Sigmoid colon (tissue), 6 donors: ENCODE measurements at regions not wholly inside any gene's neighbourhood (a gene's known extent, or its start where the extent isn't known, plus 50 kb on each side); places are given as distances from the start of the nearest gene placed in this dataset.

ENCODE experiments used
- DNase-seq: peaks from one replicate; pipeline ENCODE4 v3.0.0-alpha.2; 2019
- H3K27ac ChIP-seq, 4 donors: fragments of 200-600 bp; sonication (generic); one replicate each; pipeline ENCODE4 v1.5.1; 2016 to 2019; ENCODE audit warnings: mild to moderate bottlenecking in 1 of 4
- H3K27me3 ChIP-seq, 3 donors: fragments of 200-600 bp; sonication (generic); one replicate each; pipeline ENCODE4 v1.5.1; 2019; ENCODE audit warnings: mild to moderate bottlenecking in 1 of 3
- H3K36me3 ChIP-seq, 4 donors: fragments of 200-600 bp; sonication (generic); one replicate each; pipeline ENCODE4 v1.5.1; 2016 to 2019
- H3K4me1 ChIP-seq, 4 donors: fragments of 200-600 bp; sonication (generic); one replicate each; pipeline ENCODE4 v1.5.1; 2017 to 2019
- H3K4me3 ChIP-seq, 4 donors: fragments of 200-600 bp; sonication (generic); one replicate each; pipeline ENCODE4 v1.5.1; 2017 to 2019; ENCODE audit warnings: mild to moderate bottlenecking in 2 of 4, moderate library complexity in 1 of 4
- H3K9me3 ChIP-seq, 4 donors: fragments of 200-600 bp in 3 of 4; sonication (generic) in 3 of 4; one replicate each; pipeline versions ENCODE4 v1.5.1 to v1.6.1; 2013 to 2019
- EP300 ChIP-seq, 4 donors: sonication (generic); formaldehyde crosslinking; IDR thresholded peaks; one replicate each; pipeline ENCODE4 v1.6.1; 2017; ENCODE audit warnings: antibody characterized with exemption in 4 of 4
- POLR2A ChIP-seq, 2 donors: fragments of 450-650 bp; IDR thresholded peaks; one replicate each; pipeline ENCODE4 v1.6.1; 2016; ENCODE audit warnings: antibody characterized with exemption in 2 of 2, mild to moderate bottlenecking in 2 of 2, moderate library complexity in 2 of 2
- POLR2AphosphoS5 ChIP-seq, 4 donors: sonication (generic); formaldehyde crosslinking; IDR thresholded peaks; one replicate each; pipeline ENCODE4 v1.6.1; 2017; ENCODE audit warnings: antibody characterized with exemption in 4 of 4
- WGBS, 2 donors: extraction: QIAGEN DNeasy Blood & Tissue Kit; methylation state at CpG; one replicate each; pipeline ENCODE4 v1.1.7; 2013; 5-methylcytosine and 5-hydroxymethylcytosine counted together
- intact Hi-C: fragments of 100-400 bp; cut with DNase I; formaldehyde crosslinking; loops from one replicate; pipeline ENCODE4 v1.15.1; 2023
- TF ChIP-seq, protein P1 (sequence below), 4 experiments: fragments of 450-650 bp in 3 of 4; fragments of 200-600 bp in 1 of 4; IDR thresholded peaks; one replicate each; pipeline ENCODE4 v1.5.1; 2016 to 2019; ENCODE audit warnings: antibody characterized with exemption in 4 of 4, mild to moderate bottlenecking in 3 of 4, moderate library complexity in 2 of 4
- donor health status: healthy with polysubstance abuse.
- donor health status: healthy.

DNA sequence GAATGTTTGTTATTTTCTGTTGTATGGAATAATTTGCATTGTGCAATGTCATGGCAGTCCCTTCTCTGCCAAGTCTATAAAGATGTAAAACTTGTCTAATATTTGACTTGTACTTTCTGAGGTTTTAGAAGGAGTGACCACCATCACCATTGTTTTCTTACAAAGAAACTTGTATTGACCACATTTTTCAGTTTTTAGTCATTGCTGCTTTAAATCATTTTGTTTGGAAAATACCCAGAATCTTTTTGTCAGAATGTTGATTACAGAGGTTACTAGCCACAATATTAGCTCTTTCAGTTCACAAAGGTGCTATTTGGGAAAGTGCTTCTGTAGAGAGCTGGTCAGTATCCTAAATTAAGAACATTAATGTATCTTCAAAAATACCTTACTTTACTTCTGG lies 532.4 kb upstream of the GBE1 start:
- no peak for TF ChIP-seq POLR2AphosphoS5 (IDR thresholded peaks at IDR 0.05)
- no peak for TF ChIP-seq EP300 (IDR thresholded peaks at IDR 0.05)
- no peak for TF ChIP-seq POLR2A (IDR thresholded peaks at IDR 0.05)
- TF ChIP-seq, protein P1, sequence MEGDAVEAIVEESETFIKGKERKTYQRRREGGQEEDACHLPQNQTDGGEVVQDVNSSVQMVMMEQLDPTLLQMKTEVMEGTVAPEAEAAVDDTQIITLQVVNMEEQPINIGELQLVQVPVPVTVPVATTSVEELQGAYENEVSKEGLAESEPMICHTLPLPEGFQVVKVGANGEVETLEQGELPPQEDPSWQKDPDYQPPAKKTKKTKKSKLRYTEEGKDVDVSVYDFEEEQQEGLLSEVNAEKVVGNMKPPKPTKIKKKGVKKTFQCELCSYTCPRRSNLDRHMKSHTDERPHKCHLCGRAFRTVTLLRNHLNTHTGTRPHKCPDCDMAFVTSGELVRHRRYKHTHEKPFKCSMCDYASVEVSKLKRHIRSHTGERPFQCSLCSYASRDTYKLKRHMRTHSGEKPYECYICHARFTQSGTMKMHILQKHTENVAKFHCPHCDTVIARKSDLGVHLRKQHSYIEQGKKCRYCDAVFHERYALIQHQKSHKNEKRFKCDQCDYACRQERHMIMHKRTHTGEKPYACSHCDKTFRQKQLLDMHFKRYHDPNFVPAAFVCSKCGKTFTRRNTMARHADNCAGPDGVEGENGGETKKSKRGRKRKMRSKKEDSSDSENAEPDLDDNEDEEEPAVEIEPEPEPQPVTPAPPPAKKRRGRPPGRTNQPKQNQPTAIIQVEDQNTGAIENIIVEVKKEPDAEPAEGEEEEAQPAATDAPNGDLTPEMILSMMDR (IDR thresholded peaks at IDR 0.05) = no peak
- DNase-seq = no peak
- intact Hi-C loops = no loop called here
- Histone ChIP-seq H3K4me1 (no peaks in the 10 kb centered on the region), H3K36me3 (no peaks in the 10 kb centered on the region), H3K4me3 (no peak overlapping the region), H3K9me3 (no peaks in the 10 kb centered on the region), H3K27ac (no peak overlapping the region), H3K27me3 (no peaks in the 10 kb centered on the region)

DNA sequence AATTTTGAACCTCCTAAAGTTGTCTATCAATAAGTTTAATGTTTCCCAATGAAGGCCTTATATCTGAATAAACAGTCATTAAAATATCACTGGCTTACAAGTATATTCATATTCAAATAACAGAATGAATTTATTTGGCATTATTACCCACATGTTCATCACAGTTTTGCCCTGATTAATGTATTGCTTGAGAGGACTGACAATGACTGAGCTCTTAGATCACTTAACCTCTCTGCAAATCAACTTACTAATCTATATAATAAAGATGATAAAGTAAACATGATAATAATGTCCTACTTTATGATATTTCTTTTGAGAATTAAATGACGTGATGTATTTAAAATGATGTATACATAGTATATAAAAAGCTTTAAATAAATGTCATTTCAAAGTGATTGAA lies 532.0 kb upstream of the GBE1 start:
- no peak for TF ChIP-seq EP300 (IDR thresholded peaks at IDR 0.05)
- TF ChIP-seq, protein P1 (IDR thresholded peaks at IDR 0.05) = no peak
- TF ChIP-seq POLR2A (IDR thresholded peaks at IDR 0.05) = no peak
- no peak for TF ChIP-seq POLR2AphosphoS5 (IDR thresholded peaks at IDR 0.05)
- intact Hi-C loops = no loop called here
- no peak for DNase-seq
- H3K4me3 ChIP-seq = no peak overlapping the region
- WGBS, 2 donors = 72 to 79% methylated on average over 1 of the region's 1 CpG
- no peaks in the 10 kb centered on the region for H3K9me3 ChIP-seq
- H3K36me3 ChIP-seq = no peaks in the 10 kb centered on the region
- no peak overlapping the region for H3K27ac ChIP-seq
- no peaks in the 10 kb centered on the region for H3K27me3 ChIP-seq
- H3K4me1 ChIP-seq = no peaks in the 10 kb centered on the region

DNA sequence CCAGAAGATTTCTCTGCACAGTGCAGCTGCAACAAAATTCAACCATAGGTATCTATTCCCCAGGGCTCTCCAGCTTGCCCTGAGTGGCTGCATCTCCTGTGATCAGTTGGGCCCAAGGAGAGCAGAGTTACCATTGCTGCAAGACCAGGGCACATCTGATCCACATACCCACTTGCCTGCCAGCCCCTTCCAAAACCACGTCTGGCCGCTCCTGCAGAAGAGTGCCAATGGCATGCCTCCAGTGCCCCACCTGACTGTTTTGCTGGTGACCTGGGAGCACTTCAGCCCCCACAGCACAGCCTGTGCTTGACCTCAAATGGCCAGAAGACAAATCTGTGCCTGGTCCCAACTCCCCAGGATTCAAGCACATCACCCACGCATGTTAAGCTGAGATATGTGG lies 526.1 kb upstream of the GBE1 start:
- no peak for TF ChIP-seq EP300 (IDR thresholded peaks at IDR 0.05)
- H3K9me3 ChIP-seq = no peaks in the 10 kb centered on the region
- DNase-seq = no peak
- no peak overlapping the region for H3K27ac ChIP-seq
- H3K4me1 ChIP-seq = no peaks in the 10 kb centered on the region
- H3K4me3 ChIP-seq = no peak overlapping the region
- no peaks in the 10 kb centered on the region for H3K36me3 ChIP-seq
- no peaks in the 10 kb centered on the region for H3K27me3 ChIP-seq
- intact Hi-C loops = no loop called here
- 92 to 97% methylated on average over 3 of the region's 3 CpGs for WGBS, 2 donors

DNA sequence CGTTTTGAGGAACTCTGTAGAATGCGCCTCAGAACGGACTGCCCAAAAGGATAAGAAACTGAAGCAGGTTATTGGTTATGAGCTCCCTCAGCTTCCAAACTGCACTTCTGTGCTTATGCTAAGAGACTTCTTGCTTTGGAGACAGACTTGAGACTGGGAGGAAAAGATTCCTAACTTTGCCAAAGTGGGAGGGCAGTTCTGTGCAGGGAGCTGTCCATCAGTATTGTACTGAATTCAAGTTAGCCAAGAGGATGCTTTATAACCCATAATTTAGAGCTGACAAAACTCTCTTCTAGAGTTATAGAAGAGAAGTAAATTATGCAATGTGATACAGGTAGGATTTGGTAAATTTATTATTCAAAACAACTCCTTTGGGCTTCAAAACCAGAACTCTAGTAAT lies 519.8 kb upstream of the GBE1 start:
- Histone ChIP-seq H3K27ac (no peak overlapping the region), H3K4me1 (no peaks in the 10 kb centered on the region), H3K27me3 (no peaks in the 10 kb centered on the region), H3K4me3 (no peak overlapping the region), H3K9me3 (no peaks in the 10 kb centered on the region), H3K36me3 (no peaks in the 10 kb centered on the region)
- 75 to 76% methylated on average over 3 of the region's 3 CpGs for WGBS, 2 donors
- TF ChIP-seq, protein P1 (IDR thresholded peaks at IDR 0.05) = no peak
- no peak for TF ChIP-seq EP300 (IDR thresholded peaks at IDR 0.05)
- TF ChIP-seq POLR2A (IDR thresholded peaks at IDR 0.05) = no peak
- no peak for TF ChIP-seq POLR2AphosphoS5 (IDR thresholded peaks at IDR 0.05)
- DNase-seq = no peak
- intact Hi-C loops = no loop called here

DNA sequence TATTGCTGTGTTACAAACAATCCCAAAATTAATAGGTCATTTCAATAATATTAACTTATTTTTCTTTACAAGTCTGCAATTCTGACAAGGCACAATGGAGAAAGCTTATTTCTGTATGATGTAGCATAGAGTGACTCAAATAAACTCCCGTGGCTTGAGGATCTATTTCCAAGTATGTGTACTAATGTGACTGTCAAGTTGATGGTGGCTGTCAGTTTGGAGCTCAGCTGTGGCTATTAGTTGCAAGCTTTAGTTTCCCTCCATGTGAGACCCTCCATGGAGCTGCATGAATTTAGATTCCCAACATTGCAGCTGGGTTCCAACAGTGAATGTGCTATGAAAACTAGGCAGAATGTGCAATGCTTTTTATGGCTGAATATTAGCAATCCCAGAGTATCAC lies 515.5 kb upstream of the GBE1 start:
- TF ChIP-seq POLR2AphosphoS5 (IDR thresholded peaks at IDR 0.05) (no peak), POLR2A (IDR thresholded peaks at IDR 0.05) (no peak), EP300 (IDR thresholded peaks at IDR 0.05) (no peak)
- TF ChIP-seq, protein P1 (IDR thresholded peaks at IDR 0.05) = no peak
- 72 to 79% methylated on average over 1 of the region's 1 CpG for WGBS, 2 donors
- DNase-seq = no peak

More for the DNA sequence above, 515.5 kb upstream of the GBE1 start:
- Histone ChIP-seq H3K4me1 (no peaks in the 10 kb centered on the region), H3K36me3 (no peaks in the 10 kb centered on the region), H3K27ac (no peak overlapping the region), H3K4me3 (no peak overlapping the region), H3K27me3 (no peaks in the 10 kb centered on the region), H3K9me3 (no peaks in the 10 kb centered on the region)
- intact Hi-C loops = no loop called here
